ENCODE measurements at regions not wholly inside any gene's neighbourhood (a gene's known extent, or its start where the extent isn't known, plus 50 kb on each side); places are given as distances from the start of the nearest gene placed in this dataset.
A peak's percentile ranks its signal among the peaks of the same experiment; 100 is the strongest.

- H3K4me1 ChIP-seq = no peaks in the 10 kb centered on the region
- TF ChIP-seq CTCF (IDR thresholded peaks at IDR 0.05) (peak in 6 of 12 donors; percentile 13 to 50 (median 31)), POLR2A (IDR thresholded peaks at IDR 0.05) (no peak)
- no peaks in the 10 kb centered on the region for H3K27me3 ChIP-seq
- H3K27ac ChIP-seq = no peak overlapping the region
- H3K9me3 ChIP-seq = no peaks in the 10 kb centered on the region
- DNase-seq (no peak), ATAC-seq (peak in 1 of 4 donors; percentile 20)
- WGBS, 4 donors = 55 to 62% (median 59%) methylated on average over 2 of the region's 2 CpGs
- H3K4me3 ChIP-seq = no peak overlapping the region
- intact Hi-C loops (cut with DNase I) = loop anchor here in 7 of 10 donors (2.0 to 5.0 kb wide), 4 partner anchors 504 to 524 kb away; no protein-coding TSS in a partner anchor
- H3K36me3 ChIP-seq = no peaks in the 10 kb centered on the region
Measured at GRCh38 chr3:178443634-178444033, 92.6 kb upstream of the KCNMB2 start.

DNA sequence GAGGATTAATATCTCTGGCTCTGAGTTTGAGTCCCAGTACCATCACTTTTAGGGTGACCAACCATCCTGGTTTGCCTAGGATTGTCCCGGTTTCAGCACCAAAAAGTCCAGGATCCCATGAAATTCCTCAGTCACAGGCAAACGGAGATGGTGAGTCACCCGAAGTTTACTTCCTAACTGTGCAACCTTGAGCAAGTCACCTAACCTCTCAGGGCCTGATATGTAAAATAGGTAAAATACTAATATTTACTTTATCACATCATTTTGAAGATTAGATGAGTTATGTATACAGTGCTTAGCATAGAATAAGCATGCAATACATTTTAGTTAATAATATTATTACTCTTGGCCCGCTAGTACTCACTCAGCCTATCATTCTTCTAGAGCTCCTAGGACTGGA is 91.1 kb upstream of the KCNMB2 start:
- Histone ChIP-seq H3K36me3 (no peaks in the 10 kb centered on the region), H3K4me3 (no peak overlapping the region), H3K4me1 (no peaks in the 10 kb centered on the region), H3K27me3 (no peaks in the 10 kb centered on the region), H3K9me3 (no peaks in the 10 kb centered on the region), H3K27ac (no peak overlapping the region)
- no peak for TF ChIP-seq CTCF (IDR thresholded peaks at IDR 0.05)
- TF ChIP-seq POLR2A (IDR thresholded peaks at IDR 0.05) = no peak
- ATAC-seq (no peak), DNase-seq (no peak)
- intact Hi-C loops (cut with DNase I) = loop anchor here in 1 of 10 donors (2.0 kb wide), 1 partner anchor 504 kb away; no protein-coding TSS in a partner anchor
- 82 to 95% (median 90%) methylated on average over 4 of the region's 4 CpGs for WGBS, 4 donors

DNA sequence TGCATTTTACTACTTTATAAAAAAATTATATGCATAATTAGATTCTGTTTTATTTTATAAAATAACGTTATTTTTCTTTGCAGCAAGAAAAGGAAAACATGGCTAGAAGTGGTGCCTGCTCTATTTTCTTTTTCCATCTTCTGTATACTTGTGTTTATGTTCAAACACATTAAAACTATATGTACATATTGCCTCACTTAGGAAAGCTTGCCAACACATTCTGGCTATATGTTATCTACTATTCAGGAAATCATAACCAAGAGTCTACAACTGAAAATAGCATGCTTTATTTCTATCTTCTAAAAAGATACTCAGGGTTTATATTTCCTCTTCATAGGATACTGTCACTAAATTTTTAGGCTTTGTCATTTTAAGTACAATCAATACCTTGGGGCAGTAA is 90.2 kb upstream of the KCNMB2 start:
- TF ChIP-seq POLR2A (IDR thresholded peaks at IDR 0.05) (no peak), CTCF (IDR thresholded peaks at IDR 0.05) (no peak)
- Histone ChIP-seq H3K27me3 (no peaks in the 10 kb centered on the region), H3K27ac (no peak overlapping the region), H3K4me3 (no peak overlapping the region), H3K4me1 (no peaks in the 10 kb centered on the region), H3K9me3 (no peaks in the 10 kb centered on the region), H3K36me3 (no peaks in the 10 kb centered on the region)
- intact Hi-C loops (cut with DNase I) = no loop called here
- WGBS, 4 donors = 68 to 83% (median 76%) methylated on average over 1 of the region's 1 CpG
- DNase-seq = no peak
- no peak for ATAC-seq

DNA sequence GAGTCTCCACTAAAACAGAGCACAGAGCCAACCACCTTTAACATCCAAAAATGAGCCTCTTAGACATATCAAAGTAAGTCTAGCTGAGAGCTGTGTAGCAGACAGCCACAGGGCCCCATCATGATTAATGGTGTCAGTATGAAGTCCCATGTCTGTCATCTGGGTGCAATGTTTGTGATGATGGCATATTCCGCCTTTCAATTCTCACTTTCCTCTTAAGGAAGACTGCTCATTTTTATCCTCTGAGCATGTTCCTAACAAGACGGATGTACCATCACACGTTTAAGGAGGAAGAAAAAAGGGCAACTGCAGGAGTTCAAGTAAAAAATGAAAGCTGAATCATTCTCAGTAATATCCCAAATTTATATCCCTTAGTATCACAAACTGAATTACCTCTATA is 85.8 kb upstream of the KCNMB2 start:
- Histone ChIP-seq H3K27ac (no peak overlapping the region), H3K9me3 (no peaks in the 10 kb centered on the region), H3K4me3 (no peak overlapping the region), H3K36me3 (no peaks in the 10 kb centered on the region), H3K4me1 (peaks cover 0 to 17% (median 9%) of the 10 kb centered on the region in 12 donors), H3K27me3 (no peaks in the 10 kb centered on the region)
- 72 to 86% (median 77%) methylated on average over 3 of the region's 3 CpGs for WGBS, 4 donors
- no peak for TF ChIP-seq POLR2A (IDR thresholded peaks at IDR 0.05)
- no peak for TF ChIP-seq CTCF (IDR thresholded peaks at IDR 0.05)
- DNase-seq (no peak), ATAC-seq (no peak)
- intact Hi-C loops (cut with DNase I) = loop anchor here in 3 of 10 donors (10.0 kb wide), 3 partner anchors 84 to 224 kb away; partner anchors contain the start of gene KCNMB2 (in 1 of the 3)

Data from heart left ventricle (tissue), 16 donors.